WI38 (cell line): ENCODE measurements at regions not wholly inside any gene's neighbourhood (a gene's known extent, or its start where the extent isn't known, plus 50 kb on each side); places are given as distances from the start of the nearest gene placed in this dataset.

Source experiments
- H3K4me3 ChIP-seq: 2 replicates; pipeline ENCODE4 v1.5.1; 2011; ENCODE audit warnings: low read depth, mild to moderate bottlenecking, control low read depth, low read length
- CTCF ChIP-seq: IDR thresholded peaks from 2 replicates; pipeline ENCODE4 v1.5.1; 2012; ENCODE audit warnings: low read depth, mild to moderate bottlenecking, control low read depth, low read length

- no peak overlapping the region for H3K4me3 ChIP-seq
- no peak for TF ChIP-seq CTCF
Observed at GRCh38 chr20:39861381-39861780, 827.7 kb downstream of the MAFB start.

- no peak for TF ChIP-seq CTCF
- no peak overlapping the region for H3K4me3 ChIP-seq
Observed at GRCh38 chr20:39857835-39858234, 831.2 kb downstream of the MAFB start.

DNA sequence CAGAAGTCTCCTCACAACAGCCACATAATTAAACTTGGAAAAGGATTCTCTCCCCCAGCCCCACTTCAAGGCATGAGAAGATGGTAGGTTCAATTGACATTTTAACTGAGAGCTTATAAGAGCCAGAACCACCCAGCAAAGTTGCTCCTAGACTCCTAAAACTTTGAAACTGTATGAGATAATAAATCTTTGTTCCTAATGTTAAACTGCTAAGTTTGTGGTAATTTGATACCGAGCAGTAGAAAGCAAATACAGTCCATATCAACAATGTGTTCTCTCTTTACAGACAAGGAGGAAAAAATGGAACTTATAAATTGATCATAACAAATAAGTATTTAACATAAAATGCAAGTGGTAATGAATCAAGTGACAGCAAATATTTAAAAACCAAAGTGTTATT is 831.8 kb downstream of the MAFB start:
- H3K4me3 ChIP-seq = no peak overlapping the region
- TF ChIP-seq CTCF = no peak

- no peak for TF ChIP-seq CTCF
- no peak overlapping the region for H3K4me3 ChIP-seq
Observed at GRCh38 chr20:39855799-39856198, 833.2 kb downstream of the MAFB start.

DNA sequence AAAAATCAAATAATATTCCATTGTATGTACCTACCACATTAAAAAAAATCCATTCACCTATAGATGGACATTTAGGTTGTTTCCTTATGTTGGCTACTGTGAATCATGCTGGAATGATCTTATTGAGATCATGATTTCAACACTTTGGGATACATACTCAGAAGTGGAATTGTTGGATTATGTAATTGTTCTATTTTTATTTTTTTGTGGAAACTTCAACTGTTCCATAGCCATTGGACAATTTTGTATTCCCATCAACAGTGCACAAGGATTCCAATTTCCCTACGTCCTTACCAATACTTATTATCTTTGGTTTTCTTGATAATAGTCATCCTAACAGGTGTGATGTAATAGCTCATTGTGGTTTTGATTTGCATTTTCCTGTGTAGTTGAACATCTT is 834.0 kb downstream of the MAFB start:
- no peak for TF ChIP-seq CTCF
- no peak overlapping the region for H3K4me3 ChIP-seq

GRCh38 chr20:39853636-39854035 is 835.4 kb downstream of the MAFB start:
- H3K4me3 ChIP-seq = no peak overlapping the region
- no peak for TF ChIP-seq CTCF

DNA sequence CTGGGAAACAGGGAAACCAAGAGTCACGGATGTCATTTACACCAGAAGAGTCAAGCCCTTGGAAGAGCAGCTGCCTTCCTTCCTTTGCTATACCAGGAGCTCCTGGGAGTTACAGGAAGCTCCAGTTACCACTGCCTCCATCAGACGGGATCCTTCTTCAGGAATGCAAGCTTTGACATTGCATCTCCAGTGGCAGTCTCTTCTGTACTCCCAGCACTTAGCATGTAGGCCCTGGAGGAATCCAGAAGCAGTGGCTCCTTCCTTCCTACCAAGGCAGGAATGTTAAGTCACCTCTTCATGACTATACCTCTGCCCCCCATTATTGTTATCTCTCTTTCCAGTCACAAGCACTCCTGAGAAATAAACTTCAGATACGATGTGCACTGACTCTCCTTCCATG is 836.0 kb downstream of the MAFB start:
- TF ChIP-seq CTCF = no peak
- H3K4me3 ChIP-seq = no peak overlapping the region
